Osteocyte (in vitro differentiated cells): ENCODE measurements at regions not wholly inside any gene's neighbourhood (a gene's known extent, or its start where the extent isn't known, plus 50 kb on each side); places are given as distances from the start of the nearest gene placed in this dataset.
A peak's percentile ranks its signal among the peaks of the same experiment; 100 is the strongest.

ENCODE experiments used
- DNase-seq: peaks from one replicate; pipeline ENCODE4 v3.0.0; 2021; ENCODE audit warnings: mixed read lengths; ENCODE audit not compliant: unreplicated experiment; ENCODE audit errors: extremely low spot score
- H3K27ac Mint-ChIP-seq: one replicate; pipeline ENCODE4 v1.8.0; 2021; ENCODE audit warnings: mild to moderate bottlenecking, mixed read lengths; ENCODE audit not compliant: unreplicated experiment
- H3K27me3 Mint-ChIP-seq: one replicate; pipeline ENCODE4 v1.8.0; 2021; ENCODE audit warnings: mixed read lengths; ENCODE audit not compliant: unreplicated experiment
- H3K36me3 Mint-ChIP-seq: one replicate; pipeline ENCODE4 v1.8.0; 2021; ENCODE audit warnings: mixed read lengths; ENCODE audit not compliant: unreplicated experiment
- H3K4me1 Mint-ChIP-seq: one replicate; pipeline ENCODE4 v1.8.0; 2021; ENCODE audit warnings: mixed read lengths; ENCODE audit not compliant: unreplicated experiment
- H3K4me3 Mint-ChIP-seq: one replicate; pipeline ENCODE4 v1.8.0; 2021; ENCODE audit warnings: mild to moderate bottlenecking, moderate library complexity, mixed read lengths; ENCODE audit not compliant: unreplicated experiment
- H3K9me3 Mint-ChIP-seq: one replicate; pipeline ENCODE4 v1.8.0; 2021; ENCODE audit warnings: mixed read lengths; ENCODE audit not compliant: unreplicated experiment
- CTCF ChIP-seq: fragments of 200-600 bp; sonication (generic); IDR thresholded peaks from 2 replicates; pipeline ENCODE4 v1.5.0; 2021; ENCODE audit warnings: antibody characterized with exemption, mild to moderate bottlenecking, moderate library complexity

- TF ChIP-seq CTCF = no peak
- Mint-ChIP-seq H3K27ac (no peak overlapping the region), H3K4me3 (no peak overlapping the region), H3K36me3 (no peaks in the 10 kb centered on the region), H3K4me1 (no peaks in the 10 kb centered on the region), H3K9me3 (no peaks in the 10 kb centered on the region), H3K27me3 (no peaks in the 10 kb centered on the region)
- no peak for DNase-seq
Measured at GRCh38 chr20:41770427-41770826, 152.2 kb upstream of the CHD6 start.

GRCh38 chr20:41769592-41770018, 151.4 kb upstream of the CHD6 start:
- H3K27me3 Mint-ChIP-seq = no peaks in the 10 kb centered on the region
- no peaks in the 10 kb centered on the region for H3K9me3 Mint-ChIP-seq
- H3K4me1 Mint-ChIP-seq = no peaks in the 10 kb centered on the region
- no peak overlapping the region for H3K27ac Mint-ChIP-seq
- no peak for DNase-seq
- TF ChIP-seq CTCF = no peak
- H3K4me3 Mint-ChIP-seq = no peak overlapping the region
- H3K36me3 Mint-ChIP-seq = no peaks in the 10 kb centered on the region

- no peaks in the 10 kb centered on the region for H3K9me3 Mint-ChIP-seq
- no peaks in the 10 kb centered on the region for H3K27me3 Mint-ChIP-seq
- no peaks in the 10 kb centered on the region for H3K36me3 Mint-ChIP-seq
- H3K4me3 Mint-ChIP-seq = no peak overlapping the region
- DNase-seq = peak; percentile 72
- H3K27ac Mint-ChIP-seq = no peak overlapping the region
- H3K4me1 Mint-ChIP-seq = no peaks in the 10 kb centered on the region
- no peak for TF ChIP-seq CTCF
Measured at GRCh38 chr20:41750137-41750536, 132.0 kb upstream of the CHD6 start.

- no peak overlapping the region for H3K4me3 Mint-ChIP-seq
- no peaks in the 10 kb centered on the region for H3K9me3 Mint-ChIP-seq
- no peaks in the 10 kb centered on the region for H3K27me3 Mint-ChIP-seq
- H3K36me3 Mint-ChIP-seq = no peaks in the 10 kb centered on the region
- DNase-seq = peak; percentile 72
- TF ChIP-seq CTCF = no peak
- H3K4me1 Mint-ChIP-seq = no peaks in the 10 kb centered on the region
- no peak overlapping the region for H3K27ac Mint-ChIP-seq
Measured at GRCh38 chr20:41748756-41749582, 130.8 kb upstream of the CHD6 start.

GRCh38 chr20:41748051-41748450, 129.9 kb upstream of the CHD6 start:
- Mint-ChIP-seq H3K27ac (no peak overlapping the region), H3K36me3 (no peaks in the 10 kb centered on the region), H3K27me3 (no peaks in the 10 kb centered on the region), H3K4me1 (no peaks in the 10 kb centered on the region), H3K9me3 (no peaks in the 10 kb centered on the region), H3K4me3 (no peak overlapping the region)
- peak; percentile 76 for DNase-seq
- TF ChIP-seq CTCF = no peak
